ENCODE measurements at regions not wholly inside any gene's neighbourhood (a gene's known extent, or its start where the extent isn't known, plus 50 kb on each side); places are given as distances from the start of the nearest gene placed in this dataset.
"Not testable (repeated sequence)": the region's sequence is repeated elsewhere in the genome, so short reads cannot be mapped to it uniquely, and the experiment has no call there.

DNA sequence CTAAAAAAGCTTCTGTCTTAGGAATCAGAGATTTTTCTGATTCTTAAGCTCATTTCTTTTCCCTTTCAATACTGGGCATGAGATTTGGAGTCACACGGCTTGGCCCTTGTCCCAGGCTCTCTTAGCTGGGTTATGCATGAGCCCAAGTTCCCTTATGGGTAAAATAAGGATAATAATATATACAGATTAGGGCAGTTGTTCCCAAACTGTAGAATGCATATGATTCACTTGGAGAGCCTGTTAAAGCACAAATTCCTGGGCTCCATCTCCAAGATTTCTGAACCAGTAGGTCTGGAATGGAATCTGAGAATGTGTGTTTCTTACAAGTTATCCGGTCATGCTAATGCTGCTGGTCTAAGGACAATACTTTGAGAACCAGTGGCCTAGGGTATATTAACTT lies 154.0 kb downstream of the REEP3 start:
- no peak for DNase-seq (ENCODE audit: low read depth)

GRCh38 chr10:63677001-63677400 lies 155.8 kb downstream of the REEP3 start:
- DNase-seq (ENCODE audit: low read depth): no peak

- not testable (repeated sequence) for DNase-seq (ENCODE audit: low read depth)
Observed at GRCh38 chr10:63680545-63680944, 159.3 kb downstream of the REEP3 start.

GRCh38 chr10:63681993-63682697 lies 160.9 kb downstream of the REEP3 start:
- no peak for DNase-seq (ENCODE audit: low read depth)

DNA sequence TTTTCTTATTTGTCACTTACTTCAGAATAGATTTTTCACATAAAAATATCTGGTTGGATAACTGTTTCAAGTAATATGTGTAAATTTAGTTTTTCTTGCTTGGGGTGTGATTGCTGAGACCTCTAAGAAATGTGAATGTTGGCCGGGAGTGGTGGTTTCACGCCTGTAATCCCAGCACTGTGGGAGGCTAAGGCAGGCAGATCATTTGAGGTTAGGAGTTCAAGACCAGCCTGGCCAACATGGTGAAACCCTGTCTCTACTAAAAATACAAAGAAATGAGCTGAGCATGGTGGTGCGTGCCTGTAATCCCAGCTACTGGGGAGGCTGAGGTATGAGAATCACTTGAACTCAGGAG lies 161.5 kb downstream of the REEP3 start:
- DNase-seq (ENCODE audit: low read depth): not testable (repeated sequence)

DNA sequence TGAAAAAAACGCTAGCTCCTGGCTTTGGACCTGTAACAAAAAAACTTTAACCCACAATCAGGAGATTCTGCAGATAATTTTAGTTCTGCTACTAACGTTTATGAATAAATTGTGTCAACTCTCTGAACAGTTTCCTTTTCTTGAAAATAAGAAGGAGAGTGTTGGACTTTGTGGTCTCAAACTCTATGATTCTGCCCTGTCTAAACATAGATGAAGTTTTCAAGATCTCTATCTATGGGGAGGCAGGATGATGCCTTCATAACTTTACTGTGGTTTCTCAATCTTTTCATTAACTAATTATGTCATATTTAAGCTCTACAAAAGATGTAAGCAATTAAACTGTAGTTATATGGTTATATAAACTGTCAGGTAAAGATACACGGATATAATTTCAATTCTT lies 162.0 kb downstream of the REEP3 start:
- no peak for DNase-seq (ENCODE audit: low read depth)

DNA sequence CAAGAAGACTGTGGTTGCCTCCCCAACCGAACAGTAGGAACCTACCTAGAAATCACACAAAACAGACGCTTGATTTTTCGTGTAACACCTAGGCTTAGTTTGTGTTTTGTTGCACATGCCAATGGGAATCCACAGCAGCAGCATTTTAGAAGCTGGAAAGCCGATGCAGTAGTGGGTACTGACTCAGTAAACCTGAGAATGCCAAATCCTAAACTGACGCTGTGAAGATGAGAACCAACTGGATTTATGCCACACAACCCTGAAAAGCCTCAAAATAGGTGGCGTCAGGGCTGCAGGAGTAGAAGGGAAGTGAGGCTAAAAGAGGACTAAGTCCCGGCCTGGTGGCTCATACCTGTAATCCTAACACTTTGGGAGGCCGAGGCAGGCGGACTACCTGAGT lies 162.5 kb downstream of the REEP3 start:
- DNase-seq (ENCODE audit: low read depth): no peak

DNA sequence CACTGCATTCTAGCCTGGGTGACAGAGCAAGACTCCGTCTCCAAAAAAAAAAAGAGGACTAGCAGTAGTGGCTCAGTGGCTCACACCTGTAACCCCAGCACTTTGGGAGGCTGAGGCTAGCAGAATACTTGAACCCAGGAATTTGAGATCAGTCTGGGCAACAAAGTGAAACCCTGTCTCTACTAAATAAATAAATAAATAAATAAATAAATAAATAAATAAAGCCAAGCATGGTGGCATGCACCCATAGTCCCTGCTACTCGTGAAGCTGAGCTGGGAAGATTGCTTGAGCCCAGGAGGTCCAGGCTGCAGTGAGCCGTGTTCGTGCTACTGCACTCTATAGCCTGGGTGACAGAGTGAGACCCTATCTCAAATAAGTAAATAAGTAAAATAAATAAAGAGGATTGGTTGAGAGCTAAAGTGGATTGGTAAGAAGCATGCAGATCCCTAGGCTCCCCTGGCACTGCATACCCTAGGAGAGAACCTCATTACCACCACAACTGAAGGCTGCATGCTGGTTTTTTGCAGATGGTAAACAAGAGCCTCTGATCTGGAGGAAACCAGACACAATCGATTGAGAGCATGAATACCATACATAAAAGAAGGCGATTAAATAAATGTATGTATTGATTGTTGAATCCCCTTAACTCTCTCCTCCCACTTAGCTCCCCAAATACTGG lies 163.2 kb downstream of the REEP3 start:
- no peak for DNase-seq (ENCODE audit: low read depth)

- DNase-seq (ENCODE audit: low read depth): no peak
Observed at GRCh38 chr10:63689768-63690167, 168.6 kb downstream of the REEP3 start.

DNA sequence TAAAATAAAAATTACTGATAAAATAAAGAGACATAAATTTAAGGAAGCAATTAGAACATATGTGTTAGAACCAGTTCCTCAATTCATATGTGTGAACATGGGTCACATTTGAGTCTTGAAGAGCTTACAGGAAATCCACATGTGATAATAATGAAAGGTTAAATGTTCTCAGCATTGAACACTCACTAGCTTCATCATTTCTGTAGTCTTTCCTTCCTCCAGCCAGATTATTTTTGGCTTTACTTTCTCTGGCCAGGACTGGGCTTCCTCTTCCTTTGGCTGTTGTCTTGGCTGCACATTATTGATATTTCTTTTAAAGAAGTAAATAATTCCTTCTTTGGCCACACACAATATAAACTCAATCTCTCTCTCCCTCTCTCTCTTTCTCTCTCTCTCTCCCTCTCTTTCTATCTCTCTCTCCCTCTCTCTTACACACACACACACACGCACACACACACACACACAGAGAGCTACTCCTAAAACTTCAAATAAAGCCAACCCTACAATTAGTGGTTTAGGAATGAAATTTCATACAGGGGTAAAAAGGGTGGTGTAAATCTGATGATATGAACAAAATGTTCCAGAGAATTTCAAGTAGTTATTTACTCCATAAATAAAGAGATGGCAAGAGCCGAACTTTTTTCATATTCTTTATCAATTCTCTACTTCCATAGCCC lies 171.2 kb downstream of the REEP3 start:
- DNase-seq (ENCODE audit: low read depth): no peak

DNA sequence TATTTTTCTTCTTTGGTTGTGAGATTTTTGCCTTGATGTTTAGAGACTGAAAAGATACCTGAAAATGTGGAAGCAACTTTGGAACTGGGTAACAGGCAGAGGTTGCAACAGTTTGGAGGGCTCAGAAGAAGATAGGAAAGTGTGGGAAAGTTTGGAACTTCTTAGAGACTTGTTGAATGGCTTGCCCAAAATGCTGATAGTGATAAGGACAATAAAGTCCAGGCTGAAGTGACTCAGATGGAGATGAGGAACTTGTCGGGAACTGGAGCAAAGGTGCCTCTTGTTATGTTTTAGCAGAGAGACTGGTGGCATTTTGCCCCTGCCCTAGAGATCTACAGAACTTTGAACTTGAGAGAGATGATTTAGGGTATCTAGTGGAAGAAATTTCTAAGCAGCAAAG lies 171.8 kb downstream of the REEP3 start:
- DNase-seq (ENCODE audit: low read depth): not testable (repeated sequence)

DNA sequence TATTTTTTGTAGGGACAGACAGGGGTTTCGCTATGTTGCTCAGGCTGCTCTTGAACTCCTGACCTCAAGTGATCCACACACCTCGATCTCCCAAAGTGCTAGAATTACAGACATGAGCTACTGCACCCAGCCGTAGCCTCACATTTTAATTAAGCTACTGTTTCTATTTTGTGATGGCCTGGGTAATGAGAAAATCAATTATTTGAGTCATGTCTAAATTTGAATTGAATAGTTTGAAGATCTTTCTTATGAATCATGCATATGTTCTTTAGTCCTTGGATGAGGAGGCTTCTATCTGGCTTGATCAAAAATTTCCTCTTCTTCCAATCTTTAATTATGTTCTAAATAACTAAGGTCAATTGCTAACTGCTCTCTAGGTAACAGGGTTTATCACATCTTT lies 175.0 kb downstream of the REEP3 start:
- no peak for DNase-seq (ENCODE audit: low read depth)

GRCh38 chr10:63697956-63698786 lies 177.0 kb downstream of the REEP3 start:
- DNase-seq (ENCODE audit: low read depth): no peak

DNA sequence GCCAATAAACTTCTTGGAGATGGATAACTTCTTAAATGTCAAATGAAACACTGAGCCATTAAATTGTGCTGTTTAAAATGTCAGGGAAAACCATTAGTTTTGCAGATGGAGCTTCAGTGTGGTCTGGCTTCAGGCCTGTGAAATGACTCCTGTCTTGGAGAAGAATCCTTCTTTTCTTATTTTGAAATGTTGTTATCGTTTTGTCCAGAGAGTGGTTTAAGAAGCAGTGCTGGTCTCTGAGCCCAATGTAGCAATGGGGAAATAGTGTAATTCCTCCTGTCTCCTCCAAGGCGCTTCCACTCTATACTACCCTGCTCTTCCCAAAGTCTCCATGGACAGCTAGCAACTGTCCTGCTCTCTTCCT lies 177.6 kb downstream of the REEP3 start:
- no peak for DNase-seq (ENCODE audit: low read depth)

GRCh38 chr10:63699785-63700613 lies 178.8 kb downstream of the REEP3 start:
- no peak for DNase-seq (ENCODE audit: low read depth)

- no peak for DNase-seq (ENCODE audit: low read depth)
Observed at GRCh38 chr10:63700631-63701156, 179.5 kb downstream of the REEP3 start.

GRCh38 chr10:63702092-63702491 lies 180.9 kb downstream of the REEP3 start:
- no peak for DNase-seq (ENCODE audit: low read depth)

DNA sequence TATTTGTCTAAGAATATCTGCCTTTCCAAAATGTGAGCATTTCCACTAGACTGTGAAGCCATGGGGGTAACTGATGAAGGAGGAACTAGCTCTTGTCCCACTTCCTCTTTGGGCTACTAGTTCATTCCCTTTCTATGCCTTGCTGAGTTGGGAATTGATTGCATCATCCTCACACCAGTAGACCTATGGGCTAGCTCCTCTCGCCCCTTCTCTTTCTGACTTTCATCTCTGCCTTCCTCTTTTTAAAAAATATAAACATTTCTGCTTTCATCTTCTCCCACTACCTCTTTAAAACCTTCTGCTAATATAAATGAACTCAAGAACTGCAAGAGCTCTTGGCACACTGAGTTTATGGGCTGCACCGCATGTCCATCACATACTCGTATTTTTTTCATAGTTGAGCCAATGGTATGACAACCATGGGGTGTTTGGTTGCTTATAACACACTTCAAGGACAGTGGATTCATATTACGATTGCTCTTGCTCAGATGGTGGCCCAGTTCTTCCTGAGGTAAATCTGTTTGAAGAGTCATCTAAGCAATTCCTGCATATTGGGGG lies 182.0 kb downstream of the REEP3 start:
- no peak for DNase-seq (ENCODE audit: low read depth)

- no peak for DNase-seq (ENCODE audit: low read depth)
Observed at GRCh38 chr10:63703740-63704345, 182.6 kb downstream of the REEP3 start.

DNA sequence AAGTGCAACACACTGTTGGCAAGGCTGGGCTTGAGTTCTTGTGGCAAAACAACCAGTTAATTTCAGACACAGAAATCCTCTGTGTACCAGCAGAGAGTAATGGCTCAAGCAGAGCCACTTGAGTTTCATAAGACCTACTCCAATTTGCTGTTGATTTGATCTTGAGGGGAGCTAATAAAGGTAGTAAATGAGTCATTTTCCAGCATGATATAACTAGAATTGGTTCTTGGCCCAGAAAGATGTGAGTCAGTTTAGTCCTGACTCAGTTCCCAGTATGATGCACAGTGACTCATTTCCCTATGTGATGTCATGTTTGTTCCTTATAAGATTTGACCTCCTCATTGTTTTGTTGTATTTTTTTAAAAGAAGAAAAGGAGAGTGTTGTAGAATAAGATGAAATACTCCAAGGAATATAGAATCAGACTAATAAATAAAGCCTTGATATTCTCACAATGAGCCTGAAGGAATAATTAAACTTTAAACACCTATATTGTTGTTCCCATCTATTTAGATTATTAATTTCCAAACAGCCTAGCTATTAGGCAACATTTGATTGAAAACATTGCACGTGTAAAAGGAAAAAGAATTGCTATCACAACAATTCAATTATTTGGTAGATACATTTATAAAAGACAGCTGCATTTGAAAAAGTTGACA lies 186.2 kb downstream of the REEP3 start:
- DNase-seq (ENCODE audit: low read depth): peak; percentile 87

Data from forelimb muscle (tissue), 1 donor.